GM12878 (cell line): ENCODE measurements at regions not wholly inside any gene's neighbourhood (a gene's known extent, or its start where the extent isn't known, plus 50 kb on each side); places are given as distances from the start of the nearest gene placed in this dataset.
A peak's percentile ranks its signal among the peaks of the same experiment; 100 is the strongest.
"Not testable (repeated sequence)": the region's sequence is repeated elsewhere in the genome, so short reads cannot be mapped to it uniquely, and the experiment has no call there.

ENCODE experiments used
- ATAC-seq: fragments of 200-7000 bp; cut with Tn5 transposase; 3 replicates; pipeline ENCODE4 v1.9.1; 2020; ENCODE audit warnings: mild to moderate bottlenecking, moderate library complexity
- BruUV-seq: library from RNA; stranded (reverse); fragments of 400-500 nt; replicated peaks from 2 replicates; lab custom pipeline; 2021; lab: Mats Ljungman, UMichigan
- CTCF ChIA-PET: fragments of 300-600 bp; sonication (Branson Sonifier 250); formaldehyde crosslinking; extraction: SDS; loops from one replicate; lab custom pipeline; 2021; ENCODE audit warnings: inconsistent platforms; lab: Yijun Ruan, JAX
- POLR2A ChIA-PET: fragments of 350-600 bp; formaldehyde crosslinking; extraction: SDS; loops from one replicate; lab custom pipeline; 2021; ENCODE audit warnings: inconsistent platforms; lab: Charles Lee
- RAD21 ChIA-PET: fragments of 300-600 bp; sonication (Branson Sonifier 250); formaldehyde crosslinking; loops from one replicate; lab custom pipeline; 2023; ENCODE audit warnings: antibody characterized with exemption; ENCODE audit not compliant: unreplicated experiment; lab: Charles Lee
- SMC1A ChIA-PET: fragments of 300-600 bp; sonication (Branson Sonifier 250); formaldehyde crosslinking; loops from one replicate; lab custom pipeline; 2023; ENCODE audit not compliant: unreplicated experiment, uncharacterized antibody; lab: Charles Lee
- DNase-seq: peaks from one replicate; pipeline ENCODE4 v3.0.0-alpha.2; 2011; ENCODE audit warnings: low read depth, low spot score
- FAIRE-seq: peaks from 3 replicates; lab custom pipeline; 2011; peaks lifted over from hg19 to GRCh38; lab: Jason Lieb, UNC
- H2AFZ ChIP-seq: 2 replicates; pipeline ENCODE4 v1.6.0; 2011; ENCODE audit warnings: low read depth, low read length, control low read depth; ENCODE audit not compliant: control insufficient read depth
- H3K27ac ChIP-seq: 2 replicates; pipeline ENCODE4 v1.5.1; 2011; ENCODE audit warnings: control low read depth; ENCODE audit not compliant: control insufficient read depth, insufficient read depth
- H3K27me3 ChIP-seq, 2 experiments: replicated peaks in 1 of 2; 2 replicates each; pipeline versions ENCODE4 v1.6.0 to v1.6.1; 2011; ENCODE audit warnings: low read length in 1 of 2; ENCODE audit not compliant: control insufficient read depth in 2 of 2, insufficient read depth in 2 of 2
- H3K36me3 ChIP-seq, 2 experiments: 2 replicates each; pipeline ENCODE4 v1.5.1; 2011; ENCODE audit warnings: low read length in 1 of 2; ENCODE audit not compliant: control insufficient read depth in 2 of 2, insufficient read depth in 2 of 2
- H3K4me1 ChIP-seq: 2 replicates; pipeline ENCODE4 v1.6.1; 2011; ENCODE audit warnings: mild to moderate bottlenecking, low read length, moderate library complexity, mixed read lengths; ENCODE audit not compliant: control insufficient read depth, insufficient read depth
- H3K4me2 ChIP-seq: 2 replicates; pipeline ENCODE4 v1.6.0; 2011; ENCODE audit warnings: control low read depth; ENCODE audit not compliant: control insufficient read depth, insufficient read depth
- H3K4me3 ChIP-seq: fragments of 200-600 bp; sonication (generic); 2 replicates; pipeline ENCODE4 v1.5.1; 2016
- H3K79me2 ChIP-seq: 2 replicates; pipeline ENCODE4 v1.6.0; 2011; ENCODE audit warnings: low read length; ENCODE audit not compliant: control insufficient read depth, insufficient read depth
- H3K9ac ChIP-seq: 2 replicates; pipeline ENCODE4 v1.8.0; 2011; ENCODE audit warnings: low read length, control low read depth, mixed read lengths; ENCODE audit not compliant: control insufficient read depth, insufficient read depth
- H3K9me3 ChIP-seq: replicated peaks from 3 replicates; pipeline ENCODE4 v1.5.1; 2011; ENCODE audit warnings: mild to moderate bottlenecking, low read length; ENCODE audit not compliant: control insufficient read depth, insufficient read depth
- H4K20me1 ChIP-seq: 2 replicates; pipeline ENCODE4 v1.6.0; 2011; ENCODE audit not compliant: control insufficient read depth, insufficient read depth
- CTCF ChIP-seq, 3 experiments: IDR thresholded peaks in 2 of 3; conservative IDR thresholded peaks in 1 of 3; 2 replicates each; pipeline ENCODE4 v1.5.1; 2011; ENCODE audit warnings: low read depth in 3 of 3, low read length in 3 of 3, mild to moderate bottlenecking in 3 of 3, control low read depth in 2 of 3, moderate library complexity in 2 of 3, inconsistent platforms in 1 of 3, mixed read lengths in 1 of 3; ENCODE audit not compliant: control insufficient read depth in 2 of 3, insufficient read depth in 1 of 3; ENCODE audit errors: extremely low read depth in 1 of 3
- RAD21 ChIP-seq: IDR thresholded peaks from 2 replicates; pipeline ENCODE4 v1.6.1; 2011; ENCODE audit warnings: mild to moderate bottlenecking, low read depth, low read length, moderate library complexity; ENCODE audit not compliant: insufficient read depth
- SMC3 ChIP-seq: IDR thresholded peaks from 2 replicates; pipeline ENCODE4 v1.6.1; 2011; ENCODE audit warnings: low read length, improper control_type of control experiment, borderline replicate concordance
- WGBS: methylation state at CpG from one replicate; pipeline ENCODE4 v1.1.6; 2016; ENCODE audit warnings: low lambda C conversion rate; ENCODE audit not compliant: insufficient replicate concordance, insufficient coverage; ENCODE audit errors: missing lambda C conversion rate; 5-methylcytosine and 5-hydroxymethylcytosine counted together
- in situ Hi-C: fragments of 300-500 bp; cut with MboI; formaldehyde crosslinking; loops from 9 replicates; pipeline ENCODE4 v1.14.3; 2018; ENCODE audit warnings: mixed read lengths
- intact Hi-C: fragments of 100-400 bp; cut with micrococcal nuclease; formaldehyde crosslinking; loops from one replicate; pipeline ENCODE4 v1.14.2; 2022; ENCODE audit not compliant: unreplicated experiment

- H2AFZ ChIP-seq, H3K4me2 ChIP-seq, H3K27me3 ChIP-seq, H4K20me1 ChIP-seq, ATAC-seq, RAD21 ChIA-PET, H3K27ac ChIP-seq, H3K9me3 ChIP-seq, FAIRE-seq, H3K9ac ChIP-seq, BruUV-seq, H3K4me1 ChIP-seq, H3K4me3 ChIP-seq, H3K79me2 ChIP-seq, H3K36me3 ChIP-seq, POLR2A ChIA-PET: not testable (repeated sequence)
- peak; percentile 64; the same call in 1 of the 2 replicates for TF ChIP-seq SMC3
- TF ChIP-seq CTCF (IDR thresholded peaks at IDR 0.05 in 2 of 3, conservative IDR thresholded peaks at IDR 0.05 in 1 of 3; ENCODE audit: control insufficient read depth in 2 of 3, extremely low read depth in 1 of 3, insufficient read depth in 1 of 3, low read depth in 3 of 3, low read length in 3 of 3): peak; percentile 47 to 61 (median 55); a peak in 5 of 6 replicates
- peak; percentile 75 for TF ChIP-seq RAD21
- intact Hi-C loops: loop anchor here (1.0 to 10.0 kb wide), 4 partner anchors 150 to 901 kb away; partner anchors contain the start of gene OR2H2
- 4% methylated on average over 11 of the region's 11 CpGs for WGBS
- DNase-seq: peak; percentile 8
- in situ Hi-C loops: loop anchor here (5.0 kb wide), 1 partner anchor 331 kb away; no protein-coding TSS in a partner anchor
- CTCF ChIA-PET: interaction anchor here (0.6 to 1.3 kb wide), 3 partner anchors 325 to 904 kb away, joined by 3 to 4 read pairs (median 3); no protein-coding TSS in a partner anchor
- SMC1A ChIA-PET: interaction anchor here (2.0 kb wide), 1 partner anchor 330 kb away, joined by 6 read pairs; no protein-coding TSS in a partner anchor
Measured at GRCh38 chr6:28686446-28687027, 160.9 kb downstream of the GPX5 start.
